Left ventricle myocardium inferior (tissue), 1 donor: ENCODE measurements at regions not wholly inside any gene's neighbourhood (a gene's known extent, or its start where the extent isn't known, plus 50 kb on each side); places are given as distances from the start of the nearest gene placed in this dataset.

ENCODE experiments used
- DNase-seq: peaks from one replicate; pipeline ENCODE4 v3.0.0-alpha.2; 2020
- H3K27ac ChIP-seq: fragments of 200-600 bp; replicated peaks from 2 replicates; pipeline ENCODE4 v1.8.0; 2021
- H3K27me3 ChIP-seq: fragments of 200-600 bp; 2 replicates; pipeline ENCODE4 v1.8.0; 2021; ENCODE audit warnings: low read depth
- H3K36me3 ChIP-seq: fragments of 200-600 bp; 2 replicates; pipeline ENCODE4 v1.8.0; 2021
- H3K4me1 ChIP-seq: fragments of 200-600 bp; 2 replicates; pipeline ENCODE4 v1.8.0; 2021
- H3K4me3 ChIP-seq: fragments of 200-600 bp; 2 replicates; pipeline ENCODE4 v1.8.0; 2021; ENCODE audit warnings: mild to moderate bottlenecking, moderate library complexity
- H3K9me3 ChIP-seq: fragments of 200-600 bp; replicated peaks from 2 replicates; pipeline ENCODE4 v1.8.0; 2021
- CTCF ChIP-seq: fragments of 200-600 bp; IDR thresholded peaks from 2 replicates; pipeline ENCODE4 v1.8.0; 2021; ENCODE audit warnings: antibody characterized with exemption, mild to moderate bottlenecking, borderline replicate concordance
- intact Hi-C: fragments of 100-400 bp; cut with micrococcal nuclease; formaldehyde crosslinking; loops from one replicate; pipeline ENCODE4 v1.11.0; 2022
- donor health status: DM: no; HTN: yes; CAD: no; lungs with severe emphysema.

DNA sequence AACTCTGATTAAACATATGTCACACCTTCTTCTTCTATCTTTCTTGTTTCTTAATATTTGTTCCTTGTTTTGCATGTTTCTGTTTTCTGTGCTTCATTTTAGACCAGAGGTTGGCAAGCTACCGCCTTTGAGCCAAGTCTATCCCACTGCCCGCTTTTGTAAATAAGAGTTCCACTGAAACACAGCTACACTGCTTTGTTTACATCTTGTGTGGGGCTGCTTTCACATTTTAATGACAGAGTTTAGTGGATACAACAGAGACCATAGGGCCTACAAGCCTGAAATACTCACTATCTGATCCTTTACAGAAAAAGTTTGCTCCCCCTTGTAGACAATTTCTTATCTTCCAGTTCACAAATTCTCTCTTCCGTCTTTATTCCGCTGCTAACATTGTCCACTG, 109.4 kb upstream of the SPACA1 start:
- no peak overlapping the region for H3K27ac ChIP-seq
- H3K4me1 ChIP-seq: no peaks in the 10 kb centered on the region
- no peaks in the 10 kb centered on the region for H3K9me3 ChIP-seq
- DNase-seq: no peak
- H3K36me3 ChIP-seq: no peaks in the 10 kb centered on the region
- TF ChIP-seq CTCF: no peak
- H3K4me3 ChIP-seq: no peak overlapping the region
- intact Hi-C loops: no loop called here
- peaks cover 4% of the 10 kb centered on the region for H3K27me3 ChIP-seq

- peaks cover 4% of the 10 kb centered on the region for H3K27me3 ChIP-seq
- no peak for DNase-seq
- intact Hi-C loops: no loop called here
- no peaks in the 10 kb centered on the region for H3K4me1 ChIP-seq
- H3K4me3 ChIP-seq: no peak overlapping the region
- H3K27ac ChIP-seq: no peak overlapping the region
- no peaks in the 10 kb centered on the region for H3K36me3 ChIP-seq
- no peak for TF ChIP-seq CTCF
- no peaks in the 10 kb centered on the region for H3K9me3 ChIP-seq
These were observed 111.6 kb upstream of the SPACA1 start for GRCh38 chr6:87936065-87936464.

GRCh38 chr6:87935196-87935595, 112.4 kb upstream of the SPACA1 start:
- H3K4me3 ChIP-seq: no peak overlapping the region
- peaks cover 4% of the 10 kb centered on the region for H3K27me3 ChIP-seq
- no peaks in the 10 kb centered on the region for H3K36me3 ChIP-seq
- no peak overlapping the region for H3K27ac ChIP-seq
- intact Hi-C loops: no loop called here
- no peaks in the 10 kb centered on the region for H3K9me3 ChIP-seq
- no peaks in the 10 kb centered on the region for H3K4me1 ChIP-seq
- DNase-seq: no peak
- TF ChIP-seq CTCF: no peak

GRCh38 chr6:87932361-87932760, 115.3 kb upstream of the SPACA1 start:
- peaks cover 3% of the 10 kb centered on the region for H3K4me1 ChIP-seq
- no peak for TF ChIP-seq CTCF
- H3K9me3 ChIP-seq: no peaks in the 10 kb centered on the region
- H3K27me3 ChIP-seq: peaks cover 4% of the 10 kb centered on the region
- no peak overlapping the region for H3K27ac ChIP-seq
- no peak for DNase-seq
- intact Hi-C loops: loop anchor here (5.0 kb wide), 1 partner anchor 560 kb away; no protein-coding TSS in a partner anchor
- no peak overlapping the region for H3K4me3 ChIP-seq
- H3K36me3 ChIP-seq: no peaks in the 10 kb centered on the region

- Histone ChIP-seq H3K27ac (no peak overlapping the region), H3K4me1 (peaks cover 3% of the 10 kb centered on the region), H3K9me3 (no peaks in the 10 kb centered on the region), H3K36me3 (no peaks in the 10 kb centered on the region), H3K27me3 (no peaks in the 10 kb centered on the region), H3K4me3 (no peak overlapping the region)
- DNase-seq: peak; percentile 73
- TF ChIP-seq CTCF: peak; percentile 86
- intact Hi-C loops: loop anchor here (5.0 kb wide), 2 partner anchors 562 to 942 kb away; no protein-coding TSS in a partner anchor
These were observed 117.8 kb upstream of the SPACA1 start for GRCh38 chr6:87929843-87930288.
